Keratinocyte (primary cell): ENCODE measurements at regions not wholly inside any gene's neighbourhood (a gene's known extent, or its start where the extent isn't known, plus 50 kb on each side); places are given as distances from the start of the nearest gene placed in this dataset.

Source experiments
- DNase-seq: peaks from one replicate; pipeline ENCODE4 v3.0.0-alpha.2; 2011; ENCODE audit warnings: low read depth, missing footprints, low spot score
- FAIRE-seq: peaks from 2 replicates; lab custom pipeline; 2011; peaks lifted over from hg19 to GRCh38; lab: Jason Lieb, UNC
- H2AFZ ChIP-seq: 2 replicates; pipeline ENCODE4 v1.6.0; 2012; ENCODE audit warnings: low read length, control low read depth, inconsistent platforms; ENCODE audit not compliant: control insufficient read depth
- H3K27ac ChIP-seq: 2 replicates; pipeline ENCODE4 v1.5.1; 2011; ENCODE audit warnings: low read length; ENCODE audit not compliant: control insufficient read depth, insufficient read depth
- H3K27me3 ChIP-seq: 3 replicates; pipeline ENCODE4 v1.6.0; 2011; ENCODE audit warnings: low read length; ENCODE audit not compliant: control insufficient read depth, insufficient read depth; ENCODE audit errors: extremely low read depth
- H3K36me3 ChIP-seq, 2 experiments: 2 replicates in 1 of 2; 3 replicates in 1 of 2; pipeline ENCODE4 v1.5.1; 2011; ENCODE audit warnings: low read length in 2 of 2, mild to moderate bottlenecking in 1 of 2; ENCODE audit not compliant: control insufficient read depth in 2 of 2, insufficient read depth in 2 of 2; ENCODE audit errors: extremely low read depth in 1 of 2
- H3K4me1 ChIP-seq: 3 replicates; pipeline ENCODE4 v1.5.1; 2011; ENCODE audit warnings: low read length; ENCODE audit not compliant: control insufficient read depth, insufficient read depth; ENCODE audit errors: extremely low read depth
- H3K4me2 ChIP-seq: 3 replicates; pipeline ENCODE4 v1.6.0; 2011; ENCODE audit warnings: low read depth, low read length; ENCODE audit not compliant: control insufficient read depth, insufficient read depth; ENCODE audit errors: extremely low read depth
- H3K4me3 ChIP-seq, 3 experiments: fragments of 200-600 bp in 1 of 3; sonication (generic) in 1 of 3; 2 replicates in 2 of 3; 3 replicates in 1 of 3; pipeline ENCODE4 v1.5.1; 2011 to 2016; ENCODE audit warnings: low read length in 3 of 3, mild to moderate bottlenecking in 3 of 3, control low read depth in 2 of 3, inconsistent platforms in 1 of 3, low read depth in 1 of 3, mixed read lengths in 1 of 3, mixed run types in 1 of 3, moderate library complexity in 1 of 3; ENCODE audit not compliant: control insufficient read depth in 2 of 3, insufficient read depth in 2 of 3; ENCODE audit errors: extremely low read depth in 1 of 3
- H3K79me2 ChIP-seq: 2 replicates; pipeline ENCODE4 v1.6.0; 2012; ENCODE audit warnings: low read length; ENCODE audit not compliant: control insufficient read depth, insufficient read depth
- H3K9ac ChIP-seq: 3 replicates; pipeline ENCODE4 v1.6.0; 2011; ENCODE audit warnings: low read length; ENCODE audit not compliant: control insufficient read depth, insufficient read depth; ENCODE audit errors: extremely low read depth
- H3K9me1 ChIP-seq: 3 replicates; pipeline ENCODE4 v1.6.0; 2011; ENCODE audit warnings: low read length; ENCODE audit not compliant: control insufficient read depth, insufficient read depth; ENCODE audit errors: extremely low read depth
- H3K9me3 ChIP-seq: 2 replicates; pipeline ENCODE4 v1.5.1; 2012; ENCODE audit warnings: low read depth, low read length; ENCODE audit not compliant: control insufficient read depth
- H4K20me1 ChIP-seq: 3 replicates; pipeline ENCODE4 v1.6.0; 2011; ENCODE audit warnings: low read length; ENCODE audit not compliant: control insufficient read depth, insufficient read depth; ENCODE audit errors: extremely low read depth
- CTCF ChIP-seq, 3 experiments: IDR thresholded peaks in 1 of 3; conservative IDR thresholded peaks in 1 of 3; optimal IDR thresholded peaks in 1 of 3; 2 replicates in 2 of 3; 3 replicates in 1 of 3; pipeline versions ENCODE3 to v1.5.1; 2011; ENCODE audit warnings: low read length in 3 of 3, mild to moderate bottlenecking in 3 of 3, moderate library complexity in 2 of 3, control low read depth in 1 of 3, inconsistent platforms in 1 of 3; ENCODE audit not compliant: insufficient read depth in 2 of 3; ENCODE audit errors: extremely low read depth in 1 of 3
- EZH2 ChIP-seq: IDR thresholded peaks from one replicate; pipeline ENCODE4 v1.6.1; 2012; ENCODE audit warnings: inconsistent platforms, mild to moderate bottlenecking, low read length, moderate library complexity
- dilution Hi-C: fragments of 300-500 bp; cut with MboI; formaldehyde crosslinking; loops from one replicate; pipeline ENCODE4 v1.7.0; 2020; ENCODE audit warnings: low sequenced_read_pairs; ENCODE audit not compliant: extremely low pct_ligation_motif_present

DNA sequence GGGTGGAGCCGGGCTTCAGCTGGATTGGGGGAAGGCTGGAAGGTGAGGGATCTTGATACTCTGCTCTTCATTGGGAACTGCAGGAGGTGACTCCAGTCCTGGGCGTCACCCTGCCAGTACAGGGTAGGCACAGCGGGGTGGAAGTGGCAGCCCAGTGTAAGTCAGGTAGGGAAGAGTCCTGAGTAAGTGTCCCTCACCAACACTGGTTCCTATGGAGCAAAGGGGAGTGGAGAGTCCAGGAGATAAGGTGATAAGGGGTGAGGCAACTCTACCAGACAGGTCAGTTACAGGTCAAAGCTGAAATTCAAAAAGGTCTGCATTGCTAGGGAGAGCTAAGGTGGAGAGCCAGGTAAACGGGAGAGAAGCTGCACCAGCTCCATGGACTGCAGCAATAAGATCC, 145.6 kb upstream of the NFE2L3 start:
- H3K9me3 ChIP-seq: no peaks in the 10 kb centered on the region
- no peak for FAIRE-seq

DNA sequence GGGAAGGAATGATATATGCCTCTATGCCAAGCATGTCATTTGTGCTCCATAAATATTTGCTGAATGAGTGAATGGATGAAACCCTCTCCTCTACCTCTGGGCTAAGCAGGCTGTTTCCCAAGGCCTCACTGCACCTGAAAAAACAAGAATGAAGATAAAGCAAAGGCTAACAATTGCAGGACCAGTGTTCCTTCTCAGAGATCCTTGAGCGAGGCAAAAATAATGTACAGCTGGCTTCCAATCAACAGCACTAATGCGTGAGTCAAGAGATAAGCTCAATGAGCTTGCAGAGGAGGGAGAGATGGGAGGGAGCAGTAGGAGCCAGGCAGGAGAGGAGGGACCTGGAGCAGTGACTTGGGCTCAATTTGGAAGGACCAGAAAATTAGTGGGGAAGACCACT, 144.5 kb upstream of the NFE2L3 start:
- H3K79me2 ChIP-seq: no peaks in the 10 kb centered on the region
- dilution Hi-C loops: no loop called here
- FAIRE-seq: no peak

More for the DNA sequence above, 145.6 kb upstream of the NFE2L3 start:
- H4K20me1 ChIP-seq: no peaks in the 10 kb centered on the region
- TF ChIP-seq CTCF (optimal IDR thresholded peaks at IDR 0.05 in 1 of 3, IDR thresholded peaks at IDR 0.05 in 1 of 3, conservative IDR thresholded peaks at IDR 0.05 in 1 of 3; ENCODE audit: extremely low read depth in 1 of 3, insufficient read depth in 2 of 3, low read length in 3 of 3) (no peak), EZH2 (no peak)
- H2AFZ ChIP-seq: no peak overlapping the region
- no peaks in the 10 kb centered on the region for H3K36me3 ChIP-seq
- dilution Hi-C loops: no loop called here
- H3K27ac ChIP-seq: no peak overlapping the region
- H3K9me1 ChIP-seq: no peaks in the 10 kb centered on the region
- no peak overlapping the region for H3K4me2 ChIP-seq
- peaks cover 3% of the 10 kb centered on the region for H3K27me3 ChIP-seq
- no peak overlapping the region for H3K9ac ChIP-seq
- DNase-seq: no peak
- H3K4me1 ChIP-seq: no peaks in the 10 kb centered on the region
- H3K4me3 ChIP-seq: no peak overlapping the region
- H3K79me2 ChIP-seq: no peaks in the 10 kb centered on the region

More for the DNA sequence above, 144.5 kb upstream of the NFE2L3 start:
- no peaks in the 10 kb centered on the region for H3K4me1 ChIP-seq
- H3K27ac ChIP-seq: no peak overlapping the region
- H3K9me3 ChIP-seq: no peaks in the 10 kb centered on the region
- H3K9me1 ChIP-seq: no peaks in the 10 kb centered on the region
- no peaks in the 10 kb centered on the region for H4K20me1 ChIP-seq
- H3K9ac ChIP-seq: no peak overlapping the region
- DNase-seq: no peak
- H3K36me3 ChIP-seq: no peaks in the 10 kb centered on the region
- no peak for TF ChIP-seq EZH2
- TF ChIP-seq CTCF (optimal IDR thresholded peaks at IDR 0.05 in 1 of 3, IDR thresholded peaks at IDR 0.05 in 1 of 3, conservative IDR thresholded peaks at IDR 0.05 in 1 of 3; ENCODE audit: extremely low read depth in 1 of 3, insufficient read depth in 2 of 3, low read length in 3 of 3): no peak
- no peak overlapping the region for H3K4me2 ChIP-seq
- no peak overlapping the region for H3K4me3 ChIP-seq
- H2AFZ ChIP-seq: no peak overlapping the region
- H3K27me3 ChIP-seq: peaks cover 3% of the 10 kb centered on the region
